CD4-positive, alpha-beta T cell treated with Interleukin-2 at 100 ng/mL for 4 hours (primary cell): ENCODE measurements at regions not wholly inside any gene's neighbourhood (a gene's known extent, or its start where the extent isn't known, plus 50 kb on each side); places are given as distances from the start of the nearest gene placed in this dataset.

Source experiments
- DNase-seq: peaks from one replicate; pipeline ENCODE4 v3.0.0-alpha.2; 2020; ENCODE audit warnings: low spot score

DNA sequence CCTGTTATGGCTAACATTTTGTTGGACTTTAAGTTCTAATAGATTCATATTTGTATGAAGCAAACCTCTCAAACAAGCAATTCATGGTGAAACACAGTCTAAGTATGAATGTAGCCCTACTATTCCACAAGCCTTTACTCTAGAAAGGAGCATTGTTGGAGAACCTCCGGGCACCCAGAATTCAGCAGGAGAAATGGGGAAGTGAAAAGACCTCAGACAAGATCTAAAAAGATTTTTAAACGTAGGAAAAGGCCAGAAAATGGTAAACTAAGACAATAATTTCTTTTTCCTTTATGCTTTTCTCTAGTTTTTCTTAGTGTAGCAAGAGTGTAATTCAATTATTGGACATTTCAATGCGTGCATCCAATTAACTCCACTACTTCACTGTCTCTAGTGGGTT lies 426.4 kb downstream of the INSC start:
- no peak for DNase-seq

DNA sequence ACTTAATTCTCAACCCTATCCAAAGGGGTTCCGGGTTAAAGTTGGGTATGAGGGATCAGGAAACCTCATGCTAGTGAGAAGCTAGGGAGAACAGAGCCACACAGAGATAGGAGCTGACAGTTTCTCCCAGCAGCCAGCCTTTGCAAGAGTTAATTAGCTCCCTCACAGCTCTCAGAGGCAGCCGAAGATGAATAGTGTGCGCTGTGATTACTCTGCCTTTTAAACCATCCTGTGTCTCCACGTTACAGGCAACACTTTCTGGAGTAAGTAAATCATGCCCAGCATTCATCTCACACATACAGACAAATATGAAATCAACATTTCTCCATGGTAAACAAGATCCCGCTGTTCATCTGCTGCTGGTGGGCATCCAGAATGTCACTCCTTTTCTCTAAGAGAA lies 429.6 kb downstream of the INSC start:
- no peak for DNase-seq

DNA sequence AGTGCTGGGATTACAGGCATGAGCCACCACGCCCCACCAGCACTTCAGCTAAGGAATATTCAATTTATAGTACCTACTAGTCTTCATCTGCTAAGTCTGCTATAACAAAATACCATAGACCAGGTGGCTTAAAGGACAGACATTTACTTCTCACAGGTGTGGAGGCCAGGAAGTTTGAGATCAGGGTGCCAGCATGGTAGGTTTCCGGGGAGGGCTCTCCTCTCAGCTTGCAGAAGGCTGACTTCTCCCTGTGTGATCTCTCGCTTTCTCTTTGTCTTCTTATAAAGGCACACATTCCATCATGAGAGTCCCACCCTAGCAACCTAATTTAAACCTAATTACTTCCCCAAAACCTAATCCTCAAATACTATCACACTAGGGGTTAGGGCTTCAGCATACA lies 433.0 kb downstream of the INSC start:
- no peak for DNase-seq

DNA sequence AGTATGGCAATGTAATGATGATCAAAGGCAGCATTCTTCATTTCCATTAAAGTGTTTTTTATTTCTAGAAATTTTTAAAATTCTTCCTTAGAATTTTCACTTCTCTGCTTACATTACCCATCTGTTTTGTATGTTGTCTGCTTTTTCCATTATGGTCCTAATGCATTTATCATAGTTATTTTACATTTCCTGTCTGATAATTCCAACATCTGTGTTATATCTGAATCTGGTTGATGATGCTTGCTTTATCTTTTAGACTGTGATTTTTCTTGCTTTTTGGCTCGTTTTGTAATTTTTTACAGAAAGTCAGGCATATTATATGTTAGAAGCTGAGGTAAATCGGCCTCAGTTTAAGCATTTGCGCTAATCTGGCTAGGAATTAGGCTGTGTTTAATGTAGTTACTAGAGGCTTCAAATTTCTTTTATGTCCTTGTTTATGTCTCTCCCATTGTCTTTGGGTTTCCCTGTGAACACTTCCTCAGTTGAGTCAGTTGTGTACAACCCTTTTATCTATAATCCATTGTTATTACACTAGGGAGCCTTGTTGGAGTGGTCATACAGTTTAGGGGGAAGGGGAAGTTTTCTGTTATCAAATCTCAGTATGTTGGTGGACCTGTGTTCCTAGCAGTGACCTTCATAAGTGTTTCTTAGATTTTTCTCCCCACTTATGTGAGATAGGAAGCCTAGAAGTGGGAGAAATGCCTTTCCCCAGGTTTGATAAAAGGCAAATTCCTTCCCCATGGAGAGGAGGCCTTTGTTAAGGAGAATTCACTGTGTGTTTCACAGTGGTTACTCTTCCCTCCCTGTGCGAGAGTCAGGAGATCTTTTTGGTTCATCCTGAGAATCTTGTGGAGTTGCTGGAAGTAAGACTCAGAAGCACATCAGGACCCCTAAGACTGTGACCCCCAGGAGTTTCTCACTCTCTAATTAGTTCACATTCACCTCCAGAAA lies 437.5 kb downstream of the INSC start:
- DNase-seq = no peak

DNA sequence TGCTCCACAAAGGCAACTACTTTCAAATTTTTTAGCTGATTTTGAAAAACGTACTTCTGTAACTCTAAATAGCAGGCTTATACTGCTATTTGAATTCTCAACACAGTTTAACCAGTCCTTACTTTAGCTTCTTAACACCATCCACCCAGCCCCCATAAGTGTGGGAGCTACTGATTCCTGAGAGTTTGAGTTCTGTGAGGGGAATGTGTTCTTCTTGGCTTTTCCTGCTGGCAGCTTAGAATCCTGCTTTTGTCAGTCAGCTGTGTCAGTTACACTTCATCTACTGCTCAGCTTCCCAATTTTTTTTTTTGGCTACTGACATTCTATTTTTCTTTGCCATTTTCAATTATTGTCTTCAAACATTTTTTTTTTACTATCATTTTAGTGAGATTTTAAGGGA lies 440.4 kb downstream of the INSC start:
- no peak for DNase-seq

DNA sequence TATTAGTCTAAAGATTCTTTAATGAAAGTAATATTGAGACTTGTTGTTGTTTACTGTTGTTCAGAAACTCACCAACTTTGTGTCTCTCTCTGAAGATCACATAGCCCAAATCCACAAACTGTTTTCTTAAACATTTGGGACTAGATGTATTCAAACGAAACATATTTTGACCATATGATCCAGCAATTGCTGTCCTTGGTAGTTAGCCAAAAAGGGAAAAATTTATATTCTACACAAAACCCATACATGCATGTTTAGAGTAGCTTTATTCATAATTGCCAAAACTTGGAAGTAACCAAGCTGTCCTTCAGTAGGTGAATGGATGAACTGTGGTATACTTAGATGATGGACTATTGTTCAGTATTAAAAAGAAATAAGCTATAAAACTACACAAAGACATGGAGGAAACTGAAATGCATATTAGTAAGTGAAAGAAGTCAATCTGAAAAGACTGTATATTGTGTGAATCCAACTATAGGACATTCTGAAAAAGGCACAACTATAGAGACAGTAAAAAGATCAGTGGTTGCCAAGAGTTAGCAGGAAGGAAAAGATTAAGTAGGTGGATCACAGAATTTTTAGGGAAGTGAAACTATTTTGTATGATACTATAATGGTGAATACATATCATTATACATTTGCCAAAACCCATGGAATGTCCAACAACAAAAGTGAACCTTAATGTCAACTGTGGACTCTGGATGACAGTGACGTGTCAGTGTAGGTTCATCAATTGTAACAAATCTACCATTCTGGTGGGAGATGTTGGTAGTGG lies 442.9 kb downstream of the INSC start:
- DNase-seq = no peak

DNA sequence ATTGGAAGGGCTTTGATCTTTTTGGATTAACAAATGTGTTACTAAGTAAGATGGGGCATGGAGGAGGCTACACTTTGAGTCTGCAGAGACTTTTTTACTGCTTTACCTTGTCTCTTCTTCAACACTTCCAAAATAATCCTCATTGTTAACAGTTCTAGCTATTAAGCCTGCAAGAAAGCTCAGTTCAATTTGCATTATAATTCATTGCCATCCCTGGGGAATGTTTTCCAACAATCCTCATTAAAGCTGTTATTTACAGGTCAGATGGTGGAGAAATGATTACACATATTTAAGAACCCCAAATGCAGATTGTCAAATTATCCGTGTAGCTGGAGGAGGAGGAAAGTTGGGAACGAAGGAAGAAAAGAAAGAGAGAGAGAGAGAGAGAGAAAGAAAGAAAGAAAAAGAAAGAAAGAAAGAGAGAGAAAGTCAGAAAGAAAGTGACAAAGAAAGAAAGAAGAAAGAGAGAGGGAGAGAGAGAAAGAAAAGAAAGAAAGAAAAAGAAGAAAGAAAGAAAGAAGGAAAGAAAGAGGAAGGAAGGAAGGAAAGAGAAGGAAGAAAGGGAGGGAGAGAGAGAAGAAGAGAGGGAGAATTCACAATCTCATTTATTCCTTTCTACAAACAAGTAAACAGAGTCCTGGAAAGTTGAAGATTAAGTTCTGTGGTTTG lies 443.9 kb downstream of the INSC start:
- no peak for DNase-seq

DNA sequence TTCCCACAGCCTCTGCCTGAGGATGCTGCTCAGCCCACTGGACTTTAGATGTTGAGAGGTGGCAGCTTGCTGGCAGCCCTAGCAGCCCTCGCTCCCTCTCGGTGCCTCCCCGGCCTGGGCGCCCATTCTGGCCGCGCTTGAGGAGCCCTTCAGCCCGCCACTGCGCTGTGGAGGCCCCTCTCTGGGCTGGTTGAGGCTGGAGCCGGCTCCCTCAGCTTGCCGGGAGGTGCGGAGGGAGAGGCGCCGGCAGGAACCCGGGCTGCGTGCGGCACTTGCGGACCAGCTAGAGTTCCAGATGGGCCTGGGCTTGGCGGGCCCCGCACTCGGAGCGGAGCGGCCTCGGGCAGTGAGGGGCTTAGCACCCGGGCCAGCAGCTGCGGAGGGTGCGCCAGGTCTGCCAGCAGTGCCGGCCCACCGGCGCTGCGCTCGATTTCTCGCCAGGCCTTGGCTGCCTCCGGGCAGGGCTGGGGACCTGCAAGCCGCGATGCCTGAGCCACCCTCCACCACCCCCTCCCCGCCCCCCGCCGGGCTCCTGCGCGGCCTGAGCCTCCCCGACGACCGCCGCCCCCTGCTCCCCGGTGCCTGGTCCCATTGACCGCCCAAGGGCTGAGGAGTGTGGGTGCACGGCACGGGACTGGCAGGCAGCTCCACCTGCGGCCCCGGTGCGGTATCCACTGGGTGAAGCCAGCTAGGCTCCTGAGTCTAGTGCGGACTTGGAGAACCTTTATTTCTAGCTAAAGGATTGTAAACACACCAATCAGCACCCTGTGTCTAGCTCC lies 446.2 kb downstream of the INSC start:
- DNase-seq = no peak

DNA sequence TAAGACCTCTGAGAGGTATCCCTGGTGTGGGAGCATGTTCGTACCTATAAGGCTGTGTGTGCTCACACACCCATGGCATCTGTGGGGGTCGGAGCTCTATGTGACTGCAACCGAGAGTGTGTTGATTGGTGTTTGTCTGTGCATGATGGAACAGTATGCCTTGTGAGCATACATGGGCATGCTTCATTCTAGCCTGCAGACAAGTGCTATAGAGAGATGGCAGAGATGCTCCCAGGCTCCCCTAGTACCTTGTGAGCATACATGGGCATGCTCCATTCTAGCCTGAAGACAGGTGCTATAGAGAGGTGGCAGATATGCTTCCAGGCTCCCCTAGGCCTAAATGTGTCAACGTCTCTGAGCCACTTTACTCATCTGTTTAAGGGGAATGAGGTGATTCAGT lies 447.5 kb downstream of the INSC start:
- DNase-seq = no peak

DNA sequence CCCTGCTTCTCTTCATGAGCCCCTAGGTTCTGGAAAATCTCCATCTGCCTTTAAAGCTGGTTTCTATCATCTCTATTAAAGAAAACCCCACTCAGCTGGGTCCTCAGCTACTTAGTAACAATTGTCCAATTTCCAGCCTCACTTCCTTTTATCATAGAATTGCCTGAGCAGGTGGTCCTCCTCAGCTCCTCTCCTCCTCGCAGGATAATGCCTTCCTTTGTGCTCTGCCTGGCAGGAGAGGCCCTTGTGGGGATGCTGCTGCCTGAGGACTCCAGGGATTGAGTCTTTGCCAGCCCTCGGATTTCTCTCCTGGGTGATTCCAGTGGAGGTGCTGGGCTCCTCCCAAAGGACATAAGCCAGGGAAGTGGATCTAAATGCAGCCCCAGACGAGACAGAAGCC lies 448.3 kb downstream of the INSC start:
- DNase-seq = no peak

DNA sequence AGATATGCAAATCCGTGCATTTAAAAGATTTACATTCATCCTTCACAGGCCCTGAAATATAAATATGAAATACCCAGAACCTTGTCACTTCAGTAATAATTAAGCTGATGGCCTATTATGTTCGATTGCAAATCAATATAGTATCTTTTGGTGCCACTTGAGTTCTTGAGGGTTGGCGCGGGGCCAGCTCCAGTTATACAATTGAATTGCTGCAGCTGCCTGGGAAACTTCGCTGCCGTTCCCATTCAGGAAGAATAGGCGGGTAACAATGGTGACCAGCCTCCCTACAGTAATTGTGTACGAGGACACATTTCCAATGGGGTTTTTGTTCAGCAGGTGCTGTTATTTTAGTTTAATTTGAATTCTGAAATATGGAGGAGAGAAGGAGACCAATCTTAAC lies 451.2 kb downstream of the INSC start:
- DNase-seq = no peak

DNA sequence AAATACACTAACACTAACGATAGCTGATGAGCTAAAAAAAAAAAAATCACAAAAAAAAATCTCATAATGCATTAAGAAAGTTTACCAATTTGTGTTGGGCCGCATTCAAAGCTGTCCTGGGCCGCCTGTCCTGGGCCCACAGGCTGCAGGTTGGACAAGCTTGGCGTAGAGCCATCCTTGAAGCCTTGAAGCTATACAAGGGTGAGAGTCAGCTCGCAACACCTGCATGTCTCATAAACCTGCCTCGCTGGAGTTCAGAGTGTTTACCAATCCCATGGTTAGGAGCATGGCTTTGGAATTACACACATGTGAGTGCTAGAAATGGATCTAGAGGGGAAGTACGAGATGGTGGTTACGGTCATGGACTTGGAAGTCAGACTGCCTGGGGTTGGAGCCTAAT lies 453.7 kb downstream of the INSC start:
- no peak for DNase-seq

DNA sequence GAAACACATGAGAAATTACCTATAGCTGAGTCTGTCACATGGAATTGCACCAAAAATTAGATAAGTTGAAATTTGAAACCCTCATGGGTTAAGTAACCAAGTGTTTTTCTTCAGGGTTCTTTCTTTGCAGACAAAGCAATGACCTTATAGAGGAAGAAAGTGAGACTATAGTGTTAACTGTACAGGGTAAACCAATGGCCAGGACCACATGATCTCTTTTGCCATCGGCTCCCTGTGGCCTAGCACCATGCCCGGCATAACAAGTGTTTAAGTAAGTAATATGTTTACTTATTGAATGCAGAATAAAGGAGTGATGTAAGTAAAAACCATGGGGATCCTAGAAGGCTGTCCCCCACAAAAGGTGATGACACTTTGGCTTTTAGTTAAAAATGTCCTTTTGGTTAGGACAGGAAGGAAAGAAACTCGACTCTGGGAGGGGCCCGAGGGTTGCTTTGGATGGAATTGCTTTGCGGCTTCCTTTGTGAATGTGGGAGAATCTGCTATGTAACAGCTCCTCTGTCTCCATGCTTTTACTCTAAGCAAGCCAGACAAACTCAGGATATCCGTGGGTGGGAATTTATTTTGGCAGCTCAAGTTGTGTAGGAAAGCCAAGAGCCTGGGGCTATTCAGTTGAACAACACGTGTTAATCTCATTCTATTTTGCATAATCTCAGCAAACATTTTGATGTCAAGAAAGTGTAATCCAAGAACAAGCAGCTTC lies 454.7 kb downstream of the INSC start:
- no peak for DNase-seq

DNA sequence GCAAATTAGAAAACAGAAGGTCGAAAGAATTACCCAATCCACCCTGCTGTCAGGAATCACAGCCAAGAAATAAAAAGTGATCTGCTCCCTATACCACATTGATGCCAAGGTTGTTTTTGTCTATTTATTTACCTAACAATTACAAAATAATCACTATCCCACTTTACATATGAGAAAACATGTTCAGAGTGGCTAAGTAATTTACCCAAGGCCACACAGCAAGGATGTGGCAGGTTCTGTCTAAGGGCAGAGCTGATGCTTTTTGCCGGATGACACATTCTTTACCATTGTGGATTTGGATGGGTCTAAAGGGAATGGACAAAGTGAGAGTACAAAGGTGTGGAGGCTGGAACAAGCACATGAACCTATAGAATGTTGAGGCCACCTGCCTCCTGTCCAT lies 460.7 kb downstream of the INSC start:
- no peak for DNase-seq

DNA sequence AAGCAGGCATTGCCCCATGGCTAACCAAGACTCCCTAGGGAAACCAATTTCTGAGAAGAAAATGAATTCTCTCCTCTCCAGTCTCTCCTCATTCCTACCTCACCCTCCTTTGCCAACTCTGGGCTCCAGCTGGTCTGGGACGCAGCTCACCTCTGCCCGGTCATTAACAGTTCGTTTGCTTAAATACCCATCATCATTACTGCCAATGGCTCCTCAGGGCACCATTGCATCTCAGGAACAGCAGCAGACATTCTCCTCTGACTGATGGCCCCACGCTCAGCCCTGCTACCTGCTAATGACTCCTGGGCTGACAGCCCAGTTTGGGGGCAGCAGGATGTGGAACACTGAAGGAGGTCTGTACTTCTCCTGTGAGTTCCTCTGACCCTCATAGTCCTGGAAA lies 462.0 kb downstream of the INSC start:
- DNase-seq = no peak

DNA sequence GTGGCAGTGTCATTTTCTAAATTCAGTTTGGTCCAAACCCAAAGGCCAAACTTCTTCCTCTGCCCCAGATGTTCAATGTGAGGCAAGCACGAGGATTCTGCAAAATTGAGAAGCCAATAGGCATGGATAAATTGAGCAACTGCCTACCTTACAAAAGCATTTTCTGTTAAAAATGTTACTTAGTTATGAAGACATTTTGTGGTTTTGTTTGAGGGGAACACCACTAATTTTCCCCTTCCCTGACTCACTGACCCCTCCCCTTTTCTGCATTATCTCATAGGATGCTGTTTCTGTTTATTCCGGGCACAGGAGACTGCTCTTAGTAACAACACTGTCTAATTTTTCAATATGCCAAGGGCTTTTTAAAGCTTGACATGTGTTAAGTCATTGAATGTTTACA lies 462.8 kb downstream of the INSC start:
- DNase-seq = no peak

DNA sequence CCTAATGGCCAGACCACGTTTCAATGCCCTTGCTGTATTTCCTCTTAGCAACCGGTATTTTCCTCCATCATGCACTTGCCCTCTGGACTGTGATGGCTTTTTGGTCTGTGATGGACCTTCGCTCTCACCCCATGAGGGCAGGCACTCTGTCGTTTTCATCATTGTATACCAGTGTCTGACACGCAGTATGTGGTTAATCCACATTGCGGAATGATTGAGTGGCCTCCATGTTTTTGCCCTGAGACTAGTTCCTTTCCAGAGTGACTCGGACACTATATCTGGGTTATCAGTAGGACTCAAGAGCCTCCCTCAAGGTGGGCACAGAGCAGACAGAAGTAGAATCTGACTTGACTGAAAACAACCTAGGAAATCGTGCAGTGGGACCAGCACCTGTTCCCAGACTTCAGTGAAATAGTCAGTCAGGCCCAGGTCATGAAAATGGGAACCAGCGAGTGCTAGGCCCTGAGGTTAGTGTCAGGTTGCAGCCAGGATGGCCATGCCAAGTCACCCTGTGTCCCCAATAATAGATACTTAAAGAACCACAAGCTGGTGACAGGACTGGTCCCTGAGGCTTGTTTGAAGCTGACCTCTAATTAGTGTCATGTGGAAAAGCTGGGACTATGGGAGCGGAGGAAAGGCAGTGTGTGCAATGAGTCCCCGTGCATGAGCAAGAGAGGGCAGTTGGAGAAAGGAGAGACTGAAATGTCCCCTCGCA lies 464.7 kb downstream of the INSC start:
- no peak for DNase-seq

DNA sequence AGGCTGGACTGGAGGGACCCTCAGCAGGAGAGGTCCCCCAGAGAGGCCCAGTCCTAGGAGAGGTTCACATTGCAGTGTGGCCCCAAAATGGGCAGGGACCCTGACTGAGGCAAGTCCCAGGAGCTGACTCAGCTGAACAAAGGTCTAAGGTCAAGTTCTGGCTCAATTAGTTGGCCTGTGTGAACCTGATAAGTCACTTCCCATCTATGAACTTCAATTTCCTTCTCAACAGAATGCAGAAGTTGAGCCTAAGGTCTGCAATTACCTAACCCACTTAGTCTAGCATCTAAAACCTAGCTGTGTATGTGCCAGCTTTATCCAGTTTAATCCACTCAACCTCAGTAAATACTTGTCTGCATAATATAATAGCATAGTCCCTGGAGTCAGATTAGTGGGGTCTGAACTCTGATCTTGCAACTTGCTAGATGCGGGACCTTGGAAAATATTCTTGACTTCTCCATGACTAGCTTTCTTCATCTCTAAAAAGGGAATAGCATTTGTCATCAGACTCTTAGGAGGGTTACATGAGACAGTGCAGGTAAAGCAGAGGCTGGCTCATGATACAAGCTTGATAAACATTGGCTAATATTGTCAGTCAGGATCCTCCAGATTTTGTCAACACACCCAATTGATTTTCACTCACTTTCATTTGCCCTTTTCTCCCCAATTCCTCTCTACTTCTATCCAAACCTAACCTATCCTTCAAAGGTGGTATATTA lies 465.5 kb downstream of the INSC start:
- no peak for DNase-seq

DNA sequence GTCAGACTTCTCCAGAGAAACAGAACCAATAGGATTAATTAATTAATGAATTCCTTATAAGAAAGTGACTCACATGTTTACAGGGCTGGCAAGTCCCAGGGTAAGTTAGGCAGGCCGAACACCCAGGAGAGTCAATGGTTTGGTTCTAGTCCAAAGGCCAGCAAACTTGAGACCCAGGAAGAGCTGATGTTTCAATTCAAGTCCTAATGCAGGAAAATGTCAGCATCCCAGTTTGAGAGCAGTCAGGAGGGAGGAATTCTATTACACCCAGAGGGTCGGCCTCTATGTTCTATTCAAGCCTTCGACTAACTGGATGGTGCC lies 466.0 kb downstream of the INSC start:
- no peak for DNase-seq

DNA sequence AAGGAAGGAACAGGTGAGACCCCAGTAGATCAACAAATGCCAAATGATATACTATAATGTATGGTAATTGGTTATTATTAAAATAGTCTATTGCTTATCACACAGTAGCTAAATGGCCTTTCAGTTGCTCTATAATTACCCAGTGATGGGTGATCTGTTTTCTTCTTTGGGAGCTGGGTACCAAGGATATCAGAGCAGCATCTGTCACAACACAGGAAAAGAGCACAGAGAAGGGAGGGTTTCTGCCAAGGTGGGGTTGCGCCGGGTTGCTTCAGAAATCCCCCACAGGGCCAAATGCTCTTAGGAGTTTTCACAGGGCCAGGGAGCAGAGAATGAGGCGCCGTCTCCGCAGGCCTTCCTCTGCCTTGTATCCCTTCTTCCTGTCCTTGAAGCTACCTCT lies 469.4 kb downstream of the INSC start:
- no peak for DNase-seq
